Activated B cell treated with CpG ODN at 0.5 μM for 24 hours (primary cell): ENCODE measurements at regions not wholly inside any gene's neighbourhood (a gene's known extent, or its start where the extent isn't known, plus 50 kb on each side); places are given as distances from the start of the nearest gene placed in this dataset.

ENCODE experiments used
- ATAC-seq: fragments of 200-7000 bp; cut with Tn5 transposase; one replicate; pipeline ENCODE4 v1.10.0; 2021; ENCODE audit warnings: low read depth, mild to moderate bottlenecking, moderate library complexity
- CTCF ChIA-PET: fragments of 350-600 bp; sonication (Branson Sonifier 250); formaldehyde crosslinking; loops from one replicate; lab custom pipeline; 2021; ENCODE audit warnings: antibody characterized with exemption; lab: Charles Lee
- POLR2A ChIA-PET: fragments of 350-600 bp; sonication (Branson Sonifier 250); formaldehyde crosslinking; loops from one replicate; lab custom pipeline; 2021; ENCODE audit warnings: antibody characterized with exemption; lab: Charles Lee
- DNase-seq: peaks from one replicate; pipeline ENCODE4 v3.0.0; 2022
- H3K27ac Mint-ChIP-seq: one replicate; pipeline ENCODE4 v1.8.0; 2020; ENCODE audit warnings: mixed read lengths
- H3K27me3 Mint-ChIP-seq: one replicate; pipeline ENCODE4 v1.8.0; 2021; ENCODE audit warnings: mixed read lengths
- H3K36me3 Mint-ChIP-seq: one replicate; pipeline ENCODE4 v1.8.0; 2021; ENCODE audit warnings: low read depth, mixed read lengths
- H3K4me1 Mint-ChIP-seq: one replicate; pipeline ENCODE4 v1.8.0; 2021; ENCODE audit warnings: mixed read lengths
- H3K4me3 Mint-ChIP-seq: one replicate; pipeline ENCODE4 v1.8.0; 2020; ENCODE audit warnings: mild to moderate bottlenecking, mixed read lengths
- H3K9me3 Mint-ChIP-seq: one replicate; pipeline ENCODE4 v1.8.0; 2020; ENCODE audit warnings: mixed read lengths
- CTCF ChIP-seq: fragments of 200-600 bp; IDR thresholded peaks from one replicate; pipeline ENCODE4 v1.8.0; 2022; ENCODE audit warnings: antibody characterized with exemption, mild to moderate bottlenecking
- intact Hi-C: fragments of 100-400 bp; cut with micrococcal nuclease; formaldehyde crosslinking; loops from one replicate; pipeline ENCODE4 v1.15.1; 2024

- Mint-ChIP-seq H3K4me3 (no peak overlapping the region), H3K36me3 (no peaks in the 10 kb centered on the region), H3K4me1 (peaks cover 26% of the 10 kb centered on the region), H3K27me3 (peaks cover 42% of the 10 kb centered on the region), H3K27ac (no peak overlapping the region), H3K9me3 (no peaks in the 10 kb centered on the region)
- intact Hi-C loops = no loop called here
- DNase-seq (no peak), ATAC-seq (no peak)
- TF ChIP-seq CTCF = no peak
- CTCF ChIA-PET = no interaction called here
- POLR2A ChIA-PET = no interaction called here
Observed at GRCh38 chr2:9756692-9757250, 86.5 kb upstream of the TAF1B start.

GRCh38 chr2:9757501-9758264, 85.6 kb upstream of the TAF1B start:
- Mint-ChIP-seq H3K4me3 (no peak overlapping the region), H3K27ac (no peak overlapping the region), H3K9me3 (no peaks in the 10 kb centered on the region), H3K36me3 (no peaks in the 10 kb centered on the region), H3K4me1 (peaks cover 26% of the 10 kb centered on the region), H3K27me3 (peaks cover 42% of the 10 kb centered on the region)
- intact Hi-C loops = no loop called here
- ChIA-PET CTCF (no interaction called here), POLR2A (no interaction called here)
- no peak for DNase-seq
- no peak for ATAC-seq
- TF ChIP-seq CTCF = no peak

GRCh38 chr2:9758741-9759140, 84.5 kb upstream of the TAF1B start:
- intact Hi-C loops = no loop called here
- Mint-ChIP-seq H3K4me3 (no peak overlapping the region), H3K36me3 (no peaks in the 10 kb centered on the region), H3K27me3 (peaks cover 40% of the 10 kb centered on the region), H3K9me3 (no peaks in the 10 kb centered on the region), H3K4me1 (peaks cover 21% of the 10 kb centered on the region), H3K27ac (no peak overlapping the region)
- ChIA-PET POLR2A (no interaction called here), CTCF (no interaction called here)
- TF ChIP-seq CTCF = no peak
- ATAC-seq (no peak), DNase-seq (no peak)

GRCh38 chr2:9760069-9760901, 83.0 kb upstream of the TAF1B start:
- POLR2A ChIA-PET = no interaction called here
- H3K36me3 Mint-ChIP-seq = no peaks in the 10 kb centered on the region
- no peak overlapping the region for H3K27ac Mint-ChIP-seq
- no peak for TF ChIP-seq CTCF
- CTCF ChIA-PET = no interaction called here
- H3K4me1 Mint-ChIP-seq = peaks cover 20% of the 10 kb centered on the region
- peaks cover 29% of the 10 kb centered on the region for H3K27me3 Mint-ChIP-seq
- intact Hi-C loops = no loop called here
- DNase-seq (no peak), ATAC-seq (no peak)
- no peaks in the 10 kb centered on the region for H3K9me3 Mint-ChIP-seq
- no peak overlapping the region for H3K4me3 Mint-ChIP-seq

- no peak for DNase-seq
- no peaks in the 10 kb centered on the region for H3K9me3 Mint-ChIP-seq
- no peak for TF ChIP-seq CTCF
- no peaks in the 10 kb centered on the region for H3K36me3 Mint-ChIP-seq
- POLR2A ChIA-PET = no interaction called here
- no peak overlapping the region for H3K4me3 Mint-ChIP-seq
- no peak overlapping the region for H3K27ac Mint-ChIP-seq
- intact Hi-C loops = no loop called here
- H3K4me1 Mint-ChIP-seq = peaks cover 20% of the 10 kb centered on the region
- no peak for ATAC-seq
- H3K27me3 Mint-ChIP-seq = peaks cover 25% of the 10 kb centered on the region
- CTCF ChIA-PET = no interaction called here
Observed at GRCh38 chr2:9760902-9761228, 82.4 kb upstream of the TAF1B start.
